ENCODE measurements at regions not wholly inside any gene's neighbourhood (a gene's known extent, or its start where the extent isn't known, plus 50 kb on each side); places are given as distances from the start of the nearest gene placed in this dataset.

- TF ChIP-seq CTCF (IDR thresholded peaks at IDR 0.05; ENCODE audit: insufficient read depth, low read depth, low read length) (no peak), EZH2 (IDR thresholded peaks at IDR 0.05; ENCODE audit: insufficient read depth, low read length) (no peak)
These were observed 199.1 kb upstream of the TMPRSS15 start for GRCh38 chr21:18602711-18603110.

Measured in astrocyte (in vitro differentiated cells and primary cell).